Erythroblast (primary cell): ENCODE measurements at regions not wholly inside any gene's neighbourhood (a gene's known extent, or its start where the extent isn't known, plus 50 kb on each side); places are given as distances from the start of the nearest gene placed in this dataset.

ENCODE experiments used
- GATA1 ChIP-seq: IDR thresholded peaks from 2 replicates; pipeline ENCODE4 v1.6.1; 2011; ENCODE audit warnings: low read depth, mild to moderate bottlenecking, control low read depth, low read length, moderate library complexity
- POLR2A ChIP-seq: IDR thresholded peaks from 2 replicates; pipeline ENCODE4 v1.6.1; 2011; ENCODE audit warnings: mild to moderate bottlenecking, low read length

- TF ChIP-seq POLR2A, result no peak
- no peak for TF ChIP-seq GATA1
Measured at GRCh38 chr12:124664395-124665111, 97.1 kb upstream of the NCOR2 start.
